IMR-90 (cell line): ENCODE measurements at regions not wholly inside any gene's neighbourhood (a gene's known extent, or its start where the extent isn't known, plus 50 kb on each side); places are given as distances from the start of the nearest gene placed in this dataset.

Source experiments
- ATAC-seq: fragments of 200-7000 bp; cut with Tn5 transposase; 2 replicates; pipeline ENCODE4 v1.9.1; 2020; ENCODE audit warnings: low read depth, mild to moderate bottlenecking, moderate library complexity
- BruUV-seq: library from RNA; stranded (reverse); fragments of 400-500 nt; replicated peaks from 2 replicates; lab custom pipeline; 2021; lab: Mats Ljungman, UMichigan
- CTCF ChIA-PET: fragments of 300-600 bp; formaldehyde crosslinking; extraction: SDS; loops from one replicate; lab custom pipeline; 2021; ENCODE audit warnings: antibody characterized with exemption; lab: Yijun Ruan, JAX
- POLR2A ChIA-PET: fragments of 300-600 bp; sonication (Branson Sonifier 250); formaldehyde crosslinking; loops from one replicate; lab custom pipeline; 2022; ENCODE audit warnings: antibody characterized with exemption; ENCODE audit not compliant: unreplicated experiment; lab: Charles Lee
- DNase-seq: peaks from one replicate; pipeline ENCODE4 v3.0.0; 2013
- H2AFZ ChIP-seq: replicated peaks from 2 replicates; pipeline ENCODE3; 2013; ENCODE audit warnings: low read length, mild to moderate bottlenecking; ENCODE audit not compliant: poor library complexity
- H2AK5ac ChIP-seq: 2 replicates; pipeline ENCODE4 v1.6.1; 2013; ENCODE audit warnings: low read depth, low read length, inconsistent platforms
- H2AK9ac ChIP-seq: replicated peaks from 2 replicates; pipeline ENCODE3; 2013; ENCODE audit warnings: mild to moderate bottlenecking, low read depth, low read length, moderate library complexity; ENCODE audit not compliant: poor library complexity
- H2BK120ac ChIP-seq: 2 replicates; pipeline ENCODE4 v1.6.1; 2013; ENCODE audit warnings: low read depth, low read length, inconsistent platforms
- H2BK15ac ChIP-seq: 3 replicates; pipeline ENCODE4 v1.6.1; 2013; ENCODE audit warnings: low read depth, low read length, inconsistent platforms
- H2BK20ac ChIP-seq: 2 replicates; pipeline ENCODE4 v1.6.1; 2013; ENCODE audit warnings: low read depth, mild to moderate bottlenecking, inconsistent platforms, low read length, moderate library complexity
- H2BK5ac ChIP-seq: 2 replicates; pipeline ENCODE4 v1.6.1; 2013; ENCODE audit warnings: mild to moderate bottlenecking, low read depth, low read length, inconsistent platforms; ENCODE audit not compliant: poor library complexity, severe bottlenecking
- H3K14ac ChIP-seq: replicated peaks from 2 replicates; pipeline ENCODE4 v1.6.1; 2013; ENCODE audit warnings: low read depth, low read length, inconsistent platforms
- H3K18ac ChIP-seq: 2 replicates; pipeline ENCODE4 v1.6.1; 2013; ENCODE audit warnings: low read depth, low read length, control low read depth
- H3K23ac ChIP-seq: 2 replicates; pipeline ENCODE4 v1.6.1; 2013; ENCODE audit warnings: low read depth, low read length, inconsistent platforms
- H3K27ac ChIP-seq: 2 replicates; pipeline ENCODE4 v1.5.1; 2013; ENCODE audit warnings: mild to moderate bottlenecking, control low read depth, low read length; ENCODE audit not compliant: insufficient read depth
- H3K27me3 ChIP-seq: 2 replicates; pipeline ENCODE4 v1.6.1; 2013; ENCODE audit warnings: low read length; ENCODE audit not compliant: control insufficient read depth, insufficient read depth
- H3K36me3 ChIP-seq: 2 replicates; pipeline ENCODE4 v1.6.1; 2013; ENCODE audit warnings: low read length, mixed read lengths; ENCODE audit not compliant: control insufficient read depth, insufficient read depth
- H3K4ac ChIP-seq: 2 replicates; pipeline ENCODE4 v1.6.1; 2013; ENCODE audit warnings: low read depth, low read length, inconsistent platforms
- H3K4me1 ChIP-seq: 2 replicates; pipeline ENCODE4 v1.6.1; 2013; ENCODE audit warnings: low read length, mixed read lengths; ENCODE audit not compliant: control insufficient read depth, insufficient read depth
- H3K4me2 ChIP-seq: 2 replicates; pipeline ENCODE4 v1.6.1; 2013; ENCODE audit warnings: low read depth, mild to moderate bottlenecking, control low read depth, low read length, moderate library complexity
- H3K4me3 ChIP-seq: 2 replicates; pipeline ENCODE4 v1.5.1; 2013; ENCODE audit warnings: low read depth, mild to moderate bottlenecking, control low read depth, low read length, moderate library complexity; ENCODE audit not compliant: insufficient read depth
- H3K56ac ChIP-seq: 2 replicates; pipeline ENCODE4 v1.6.1; 2013; ENCODE audit warnings: low read length, inconsistent platforms; ENCODE audit not compliant: insufficient read depth; ENCODE audit errors: extremely low read depth
- H3K79me1 ChIP-seq, 2 experiments: 2 replicates each; pipeline ENCODE4 v1.6.1; 2013; ENCODE audit warnings: low read length in 2 of 2, inconsistent platforms in 1 of 2, low read depth in 1 of 2
- H3K9ac ChIP-seq: 2 replicates; pipeline ENCODE4 v1.6.1; 2013; ENCODE audit warnings: low read depth, low read length, control low read depth
- H3K9me1 ChIP-seq: 2 replicates; pipeline ENCODE4 v1.6.1; 2013; ENCODE audit warnings: low read length, inconsistent platforms; ENCODE audit not compliant: insufficient read depth
- H3K9me3 ChIP-seq: 2 replicates; pipeline ENCODE4 v1.6.1; 2013; ENCODE audit warnings: low read length; ENCODE audit not compliant: control insufficient read depth, insufficient read depth
- H4K20me1 ChIP-seq: 2 replicates; pipeline ENCODE4 v1.6.1; 2013; ENCODE audit warnings: low read length, inconsistent platforms; ENCODE audit not compliant: insufficient read depth
- H4K5ac ChIP-seq: 2 replicates; pipeline ENCODE4 v1.6.1; 2013; ENCODE audit warnings: mild to moderate bottlenecking, low read depth, low read length, control low read depth
- H4K8ac ChIP-seq, 2 experiments: 2 replicates each; pipeline ENCODE4 v1.6.1; 2013; ENCODE audit warnings: low read depth in 2 of 2, low read length in 2 of 2, control low read depth in 1 of 2, inconsistent platforms in 1 of 2
- H4K91ac ChIP-seq: 2 replicates; pipeline ENCODE4 v1.6.1; 2013; ENCODE audit warnings: low read depth, low read length, inconsistent platforms; ENCODE audit not compliant: insufficient read depth
- BHLHE40 ChIP-seq: fragments of 150-350 bp; IDR thresholded peaks from 2 replicates; pipeline ENCODE4 v1.6.1; 2016; ENCODE audit warnings: mild to moderate bottlenecking, low read depth, low read length
- ELK1 ChIP-seq: fragments of 150-350 bp; IDR thresholded peaks from 2 replicates; pipeline ENCODE4 v1.6.1; 2016; ENCODE audit warnings: low read depth, mild to moderate bottlenecking, low read length, moderate library complexity, borderline replicate concordance
- MAZ ChIP-seq: IDR thresholded peaks from 2 replicates; pipeline ENCODE4 v1.6.1; 2012; ENCODE audit warnings: low read depth, mild to moderate bottlenecking, low read length, improper control_type of control experiment, moderate library complexity, borderline replicate concordance
- NFE2L2 ChIP-seq: fragments of 150-350 bp; IDR thresholded peaks from 2 replicates; pipeline ENCODE4 v1.6.1; 2016; ENCODE audit warnings: low read depth, mild to moderate bottlenecking, low read length
- RCOR1 ChIP-seq: IDR thresholded peaks from 2 replicates; pipeline ENCODE4 v1.6.1; 2012; ENCODE audit warnings: mild to moderate bottlenecking, low read length, improper control_type of control experiment; ENCODE audit not compliant: insufficient replicate concordance
- WGBS, 2 experiments: methylation state at CpG; one replicate each; pipeline versions ENCODE4 v1.1.5 to v1.1.7; 2013; ENCODE audit warnings: missing lambda C conversion rate in 2 of 2; ENCODE audit not compliant: insufficient read length in 1 of 2; ENCODE audit errors: extremely low coverage in 2 of 2; 5-methylcytosine and 5-hydroxymethylcytosine counted together
- dilution Hi-C: fragments of 300-500 bp; cut with HindIII; formaldehyde crosslinking; loops from one replicate; pipeline ENCODE4 v1.14.3; 2018; ENCODE audit warnings: low sequenced_read_pairs; ENCODE audit not compliant: unreplicated experiment
- in situ Hi-C: fragments of 300-500 bp; cut with MboI; formaldehyde crosslinking; loops from 3 replicates; pipeline ENCODE4 v1.14.3; 2019; ENCODE audit warnings: low sequenced_read_pairs, inconsistent platforms, mixed read lengths
- intact Hi-C: fragments of 100-400 bp; cut with micrococcal nuclease; formaldehyde crosslinking; loops from 2 replicates; pipeline ENCODE4 v1.10.0; 2022

- no peaks in the 10 kb centered on the region for H3K79me1 ChIP-seq
- H2AK5ac ChIP-seq, result no peak overlapping the region
- ATAC-seq (no peak), DNase-seq (no peak)
- no peaks in the 10 kb centered on the region for H3K27me3 ChIP-seq
- intact Hi-C loops (no loop called here), in situ Hi-C loops (no loop called here), dilution Hi-C loops (no loop called here)
- no peak overlapping the region for H2BK5ac ChIP-seq
- POLR2A ChIA-PET, result no interaction called here
- peaks cover 4% of the 10 kb centered on the region for H3K4me1 ChIP-seq
- no peak overlapping the region for H3K4me2 ChIP-seq
- no peak overlapping the region for H4K8ac ChIP-seq
- no peak overlapping the region for H3K14ac ChIP-seq
- H3K4ac ChIP-seq, result no peak overlapping the region
- CTCF ChIA-PET, result no interaction called here
- no peak overlapping the region for H3K23ac ChIP-seq
- H3K18ac ChIP-seq, result no peak overlapping the region
- H4K5ac ChIP-seq, result no peak overlapping the region
- H3K9me1 ChIP-seq, result 0 out of 2 replicates have a peak, but pooled peaks cover 7% of the 10 kb centered on the region
- no peak overlapping the region for H3K56ac ChIP-seq
- no peaks in the 10 kb centered on the region for H3K36me3 ChIP-seq
- BruUV-seq, result no TSS peak
- no peak overlapping the region for H3K4me3 ChIP-seq
- no peak overlapping the region for H2AFZ ChIP-seq
- H2AK9ac ChIP-seq, result no peak overlapping the region
- no peak overlapping the region for H4K91ac ChIP-seq
- TF ChIP-seq BHLHE40 (no peak), MAZ (no peak), ELK1 (no peak), RCOR1 (no peak), NFE2L2 (no peak)
- H2BK20ac ChIP-seq, result no peak overlapping the region
- no peaks in the 10 kb centered on the region for H4K20me1 ChIP-seq
- no peak overlapping the region for H2BK15ac ChIP-seq
- no peak overlapping the region for H3K9ac ChIP-seq
- 73% methylated on average over 2 of the region's 3 CpGs; no CpG with 5 or more reads in 1 of the 2 experiments for WGBS, 2 experiments
- H3K9me3 ChIP-seq, result no peaks in the 10 kb centered on the region
- no peak overlapping the region for H3K27ac ChIP-seq
- H2BK120ac ChIP-seq, result no peak overlapping the region
These were observed 203.6 kb upstream of the MAMLD1 start for GRCh38 chrX:150159537-150159936.
